NCI-H2029 (cell line): ENCODE measurements at regions not wholly inside any gene's neighbourhood (a gene's known extent, or its start where the extent isn't known, plus 50 kb on each side); places are given as distances from the start of the nearest gene placed in this dataset.

Experiments
- DNase-seq: peaks from one replicate; lab custom pipeline; 2025; lab: John Stamatoyannopoulos, UW

DNA sequence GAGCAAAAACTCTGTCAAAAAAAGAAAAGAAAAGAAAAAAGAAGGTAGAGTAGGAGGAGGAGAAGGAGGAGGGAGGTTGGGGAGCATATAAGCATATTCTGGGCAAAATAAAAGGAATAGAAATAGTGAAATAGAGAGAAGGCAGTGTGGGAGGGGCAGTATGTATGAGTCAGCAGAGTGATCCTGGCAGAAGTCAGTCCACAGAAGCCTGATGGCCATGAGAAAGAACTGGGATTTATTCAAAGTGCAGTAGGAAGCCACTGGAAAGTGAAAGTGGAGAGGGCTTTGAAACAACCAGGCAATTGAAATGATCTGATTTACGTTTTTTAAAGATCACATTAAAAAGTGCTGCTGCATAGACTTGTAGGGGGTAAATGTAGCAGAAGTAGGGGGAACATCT, 368.6 kb upstream of the USP15 start:
- DNase-seq, result no peak

GRCh38 chr12:61894168-61894567, 366.0 kb upstream of the USP15 start:
- DNase-seq, result no peak

DNA sequence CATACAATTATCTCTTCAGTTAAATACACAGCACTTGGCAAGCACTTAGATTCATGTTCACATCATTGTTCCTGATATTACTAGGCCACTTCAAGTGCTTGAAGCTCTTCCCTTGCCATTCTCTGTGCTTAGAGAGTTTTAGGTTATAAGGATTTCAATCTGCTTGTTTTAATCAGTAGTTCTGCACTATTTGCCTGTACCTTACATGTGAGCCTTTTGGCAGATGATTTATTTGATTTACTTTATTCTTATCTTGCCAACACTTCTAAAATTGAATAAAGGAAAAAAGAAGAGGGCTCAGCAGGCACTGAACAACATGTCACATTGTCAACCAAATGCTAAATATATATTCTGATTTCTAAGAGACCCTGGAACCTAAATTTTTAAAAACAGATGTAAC, 363.8 kb upstream of the USP15 start:
- DNase-seq, result peak; percentile 4

GRCh38 chr12:61902403-61902802, 357.8 kb upstream of the USP15 start:
- DNase-seq, result no peak

- DNase-seq, result no peak
Measured at GRCh38 chr12:61911113-61911512, 349.1 kb upstream of the USP15 start.

- DNase-seq, result no peak
Measured at GRCh38 chr12:61915420-61915819, 344.8 kb upstream of the USP15 start.

- no peak for DNase-seq
Measured at GRCh38 chr12:61916831-61917230, 343.4 kb upstream of the USP15 start.

DNA sequence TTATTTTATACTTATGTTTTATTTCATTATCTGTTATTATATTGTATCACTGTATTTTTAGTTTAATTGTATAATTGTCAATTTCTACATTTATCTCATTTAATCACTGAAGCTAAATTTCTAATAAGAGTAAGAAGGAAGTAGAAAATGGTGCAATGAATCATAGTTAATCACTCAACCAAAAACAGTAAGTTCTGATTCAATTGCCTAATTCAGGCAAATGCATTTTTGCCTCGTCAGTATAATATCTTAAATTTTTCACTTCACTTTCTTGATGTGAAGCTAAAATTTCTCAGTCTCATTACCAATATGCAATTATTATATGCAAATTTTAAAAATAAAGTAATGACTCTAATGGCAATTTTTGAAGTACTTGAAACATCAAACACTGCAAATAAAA, 340.5 kb upstream of the USP15 start:
- DNase-seq, result no peak

- no peak for DNase-seq
Measured at GRCh38 chr12:61920230-61920629, 340.0 kb upstream of the USP15 start.

- no peak for DNase-seq
Measured at GRCh38 chr12:61923152-61923551, 337.1 kb upstream of the USP15 start.

- no peak for DNase-seq
Measured at GRCh38 chr12:61934564-61934963, 325.6 kb upstream of the USP15 start.

DNA sequence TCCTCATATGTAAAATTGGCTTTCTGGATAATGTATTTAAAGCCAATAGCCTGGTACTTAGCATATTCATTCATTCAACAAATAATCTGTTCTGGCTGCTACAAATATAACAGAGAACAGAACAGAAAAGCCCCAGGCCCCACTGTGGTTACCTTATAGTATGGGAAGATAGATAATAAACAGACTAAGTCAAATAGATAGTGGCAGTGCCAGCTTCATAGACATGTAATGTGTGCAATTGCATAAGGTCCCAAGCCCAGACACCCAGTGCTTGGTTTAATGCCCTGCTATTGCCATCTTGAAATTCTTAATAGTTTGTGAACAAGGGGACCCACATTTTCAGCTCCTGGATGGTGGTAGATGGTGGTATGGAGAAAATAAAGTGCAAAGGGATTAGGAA, 320.2 kb upstream of the USP15 start:
- DNase-seq, result no peak

- DNase-seq, result no peak
Measured at GRCh38 chr12:61956545-61956944, 303.7 kb upstream of the USP15 start.

DNA sequence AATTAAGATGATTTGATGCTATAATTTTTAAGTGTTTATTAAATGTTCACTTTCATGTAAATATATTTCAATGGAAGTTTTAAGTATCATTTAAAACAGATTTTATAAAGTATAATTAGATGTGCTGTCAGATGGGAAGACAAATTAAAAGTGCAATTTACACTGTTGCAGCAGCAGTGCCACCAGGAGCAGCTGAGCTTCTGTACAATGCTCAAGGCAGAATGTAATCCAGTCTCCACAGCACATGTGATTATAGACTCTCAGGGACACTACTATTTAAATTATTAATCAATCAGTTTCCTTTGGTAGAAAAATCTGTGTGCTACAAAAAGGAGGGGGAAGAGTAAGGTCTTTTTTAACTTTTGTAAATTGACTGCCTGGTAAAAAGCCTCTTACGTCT, 285.7 kb upstream of the USP15 start:
- DNase-seq, result no peak

- DNase-seq, result no peak
Measured at GRCh38 chr12:61985830-61986229, 274.4 kb upstream of the USP15 start.

GRCh38 chr12:61987173-61987572, 273.0 kb upstream of the USP15 start:
- no peak for DNase-seq

DNA sequence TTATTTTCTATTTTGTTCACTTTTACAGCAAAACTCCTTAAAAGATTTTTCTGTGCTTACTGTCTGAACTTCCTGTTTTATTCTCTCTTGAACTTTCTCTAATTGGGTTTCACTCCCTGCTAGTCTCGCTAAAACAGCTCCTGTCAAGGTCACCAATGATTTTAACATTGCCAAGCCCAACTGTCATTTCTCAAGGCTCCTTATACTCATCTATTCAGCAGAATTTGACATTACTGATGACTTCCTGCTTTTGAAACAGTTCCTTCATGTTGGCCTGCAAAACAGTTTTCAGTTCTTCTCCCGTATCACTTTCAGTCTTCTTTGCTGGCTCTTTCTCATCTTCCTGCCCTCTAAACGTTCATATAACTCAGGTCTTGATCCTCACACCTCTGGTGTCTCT, 268.5 kb upstream of the USP15 start:
- DNase-seq, result no peak

DNA sequence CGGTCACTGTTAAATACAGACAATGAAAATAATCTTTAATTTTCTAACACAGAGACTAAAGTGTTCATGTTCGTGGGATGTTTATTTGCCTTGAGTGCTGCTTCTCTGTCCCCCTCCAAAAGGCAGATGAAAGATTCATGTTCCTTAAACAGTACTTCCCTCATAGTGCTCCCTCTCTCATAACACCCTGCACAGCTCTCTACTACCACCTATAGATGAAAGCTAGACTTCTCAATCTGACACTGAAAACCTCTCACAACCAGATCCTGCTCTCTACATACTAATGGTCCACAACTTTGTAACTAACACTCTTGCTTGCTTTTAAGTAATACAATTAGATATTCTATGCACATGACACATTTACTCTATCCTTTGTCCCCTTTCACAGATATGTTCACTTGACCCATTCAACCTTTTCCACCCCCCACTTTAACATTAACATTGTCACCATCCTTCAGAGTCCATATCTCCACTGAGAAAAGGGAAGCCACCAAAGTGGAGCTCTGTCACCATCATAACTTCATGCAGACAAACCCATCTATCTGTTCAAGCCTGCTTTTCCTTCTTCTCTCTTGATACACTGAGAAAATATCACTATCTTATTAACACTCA, 266.4 kb upstream of the USP15 start:
- DNase-seq, result peak; percentile 21

DNA sequence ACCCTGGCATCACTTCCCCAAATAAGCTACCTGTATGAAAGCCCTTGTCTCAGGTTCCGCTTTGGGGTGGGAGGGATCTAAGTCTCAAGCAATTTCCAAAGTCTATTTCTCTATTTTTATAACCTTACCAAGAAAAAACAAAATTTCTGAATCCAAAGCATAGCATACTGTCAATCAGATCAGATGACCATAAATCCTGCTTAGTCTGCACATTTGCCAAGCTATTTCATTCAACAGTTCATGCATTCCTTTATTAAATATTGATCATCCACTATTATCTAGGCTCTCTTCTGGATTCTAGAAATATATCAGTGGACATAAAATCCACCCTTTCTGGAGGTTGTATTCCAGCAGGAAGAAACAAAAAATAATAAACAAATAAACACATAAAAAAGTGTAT, 263.5 kb upstream of the USP15 start:
- no peak for DNase-seq

- DNase-seq, result no peak
Measured at GRCh38 chr12:61998791-61999190, 261.4 kb upstream of the USP15 start.

DNA sequence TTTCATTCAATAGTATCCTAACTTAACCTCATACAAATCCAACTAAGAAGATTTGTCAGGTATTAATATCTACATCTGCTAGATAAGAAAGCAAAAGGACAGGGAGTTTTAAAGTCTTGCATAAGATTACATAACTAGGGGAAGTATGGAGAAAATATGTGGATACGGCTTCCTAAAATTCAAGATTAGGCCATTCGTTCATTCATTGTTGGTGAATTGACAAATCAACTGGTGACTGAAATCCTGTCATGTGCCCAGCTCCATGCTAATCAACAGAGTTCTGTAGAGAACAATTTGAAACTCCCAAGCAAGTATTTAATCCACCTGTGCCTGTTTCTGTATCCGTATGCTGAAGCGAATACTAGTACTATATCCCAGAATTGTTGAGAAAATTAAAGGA, 260.9 kb upstream of the USP15 start:
- no peak for DNase-seq

DNA sequence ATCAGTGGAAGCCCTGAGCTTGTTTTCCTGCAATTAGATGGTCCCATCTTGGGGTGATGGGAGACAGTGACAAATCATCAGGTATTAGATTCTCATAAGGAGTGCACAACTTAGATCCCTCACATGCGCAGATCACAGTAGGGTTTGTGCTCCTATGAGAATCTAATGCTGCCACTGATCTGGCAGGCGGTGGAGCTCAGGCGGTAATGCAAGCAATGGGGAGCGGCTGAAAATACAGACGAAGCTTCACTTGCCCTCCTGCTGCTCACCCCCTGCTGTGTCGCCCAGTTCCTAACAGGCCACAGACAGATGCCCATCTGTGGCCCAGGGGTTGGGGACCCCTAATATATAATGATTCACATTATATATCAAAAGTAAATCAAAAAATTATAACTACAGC, 258.8 kb upstream of the USP15 start:
- no peak for DNase-seq

GRCh38 chr12:62003226-62003625, 257.0 kb upstream of the USP15 start:
- DNase-seq, result no peak

DNA sequence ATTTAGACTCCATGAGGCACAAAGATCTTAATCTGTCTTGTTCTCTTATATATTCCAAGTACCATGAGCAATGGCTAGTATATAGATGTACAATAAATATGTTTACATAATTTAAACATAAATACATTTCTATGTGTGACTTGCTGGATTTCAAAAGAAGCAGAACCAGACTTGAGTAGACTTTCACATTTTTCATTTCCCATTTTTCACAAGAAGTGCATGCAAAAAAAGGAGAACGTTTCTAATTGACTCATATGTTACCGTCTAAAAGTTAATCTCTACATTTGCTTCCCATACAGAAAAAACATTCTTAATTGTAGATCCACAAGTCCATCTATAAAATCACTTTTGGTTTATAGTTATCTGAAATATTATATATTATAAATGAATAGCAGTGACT, 256.5 kb upstream of the USP15 start:
- DNase-seq, result no peak

- DNase-seq, result no peak
Measured at GRCh38 chr12:62005615-62006014, 254.6 kb upstream of the USP15 start.
